Vagina (tissue), 2 donors: ENCODE measurements at regions not wholly inside any gene's neighbourhood (a gene's known extent, or its start where the extent isn't known, plus 50 kb on each side); places are given as distances from the start of the nearest gene placed in this dataset.

ENCODE experiments used
- DNase-seq, 2 donors: peaks; one replicate each; pipeline ENCODE4 v3.0.0-alpha.2; 2017; ENCODE audit errors: extremely low spot score in 2 of 2
- H3K27ac ChIP-seq: fragments of 200-600 bp; sonication (generic); one replicate; pipeline ENCODE4 v1.5.1; 2019
- H3K27me3 ChIP-seq: fragments of 200-600 bp; sonication (generic); one replicate; pipeline ENCODE4 v1.5.1; 2019
- H3K36me3 ChIP-seq, 2 donors: fragments of 200-600 bp; sonication (generic); one replicate each; pipeline ENCODE4 v1.5.1; 2017 to 2019
- H3K4me1 ChIP-seq: fragments of 200-600 bp; sonication (generic); one replicate; pipeline ENCODE4 v1.5.1; 2019
- H3K4me3 ChIP-seq, 2 donors: fragments of 200-600 bp; sonication (generic); 1 replicate in 1 of 2; 2 replicates in 1 of 2; pipeline ENCODE4 v1.5.1; 2016 to 2019
- H3K9me3 ChIP-seq: fragments of 200-600 bp; sonication (generic); one replicate; pipeline ENCODE4 v1.5.1; 2019
- POLR2A ChIP-seq, 2 donors: fragments of 450-650 bp; IDR thresholded peaks; one replicate each; pipeline ENCODE4 v1.6.1; 2017; ENCODE audit warnings: antibody characterized with exemption in 2 of 2, mild to moderate bottlenecking in 2 of 2, moderate library complexity in 2 of 2
- POLR2AphosphoS5 ChIP-seq, 2 donors: sonication (generic); formaldehyde crosslinking; IDR thresholded peaks; one replicate each; pipeline ENCODE4 v1.9.0; 2017; ENCODE audit warnings: antibody characterized with exemption in 2 of 2, mild to moderate bottlenecking in 2 of 2, low read depth in 1 of 2; ENCODE audit not compliant: insufficient read depth in 1 of 2
- intact Hi-C: fragments of 100-400 bp; cut with DNase I; formaldehyde crosslinking; loops from one replicate; pipeline ENCODE4 v1.15.1; 2023
- TF ChIP-seq, protein P1 (sequence below), 3 experiments: fragments of 450-650 bp in 2 of 3; fragments of 200-600 bp in 1 of 3; sonication (generic) in 1 of 3; IDR thresholded peaks; one replicate each; pipeline ENCODE4 v1.5.1; 2017 to 2019; ENCODE audit warnings: antibody characterized with exemption in 3 of 3, mild to moderate bottlenecking in 2 of 3, moderate library complexity in 2 of 3

DNA sequence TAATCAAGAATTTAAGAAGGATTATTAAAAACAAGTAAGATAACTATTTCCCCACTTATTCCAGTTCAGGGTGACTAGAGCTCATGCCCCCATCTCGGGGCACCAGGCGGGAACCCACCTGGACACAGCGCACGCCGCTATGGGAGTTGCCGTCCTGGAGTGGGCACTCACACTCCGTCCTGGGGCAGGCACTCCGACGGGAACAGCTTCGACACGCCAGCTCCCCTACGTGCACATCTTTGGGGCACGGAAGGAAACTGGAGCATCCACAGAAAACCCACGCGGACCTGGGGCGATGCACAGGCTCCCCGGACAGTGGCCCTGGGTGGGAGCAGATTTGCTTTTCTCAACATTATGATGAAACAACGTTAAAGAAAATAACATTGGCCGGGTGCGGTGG is 52.0 kb upstream of the GATA5 start:
- H3K4me3 ChIP-seq: no peak overlapping the region
- H3K9me3 ChIP-seq: no peaks in the 10 kb centered on the region
- TF ChIP-seq POLR2AphosphoS5 (IDR thresholded peaks at IDR 0.05; ENCODE audit: insufficient read depth in 1 of 2, low read depth in 1 of 2): no peak
- no peak for TF ChIP-seq POLR2A (IDR thresholded peaks at IDR 0.05)
- TF ChIP-seq, protein P1, sequence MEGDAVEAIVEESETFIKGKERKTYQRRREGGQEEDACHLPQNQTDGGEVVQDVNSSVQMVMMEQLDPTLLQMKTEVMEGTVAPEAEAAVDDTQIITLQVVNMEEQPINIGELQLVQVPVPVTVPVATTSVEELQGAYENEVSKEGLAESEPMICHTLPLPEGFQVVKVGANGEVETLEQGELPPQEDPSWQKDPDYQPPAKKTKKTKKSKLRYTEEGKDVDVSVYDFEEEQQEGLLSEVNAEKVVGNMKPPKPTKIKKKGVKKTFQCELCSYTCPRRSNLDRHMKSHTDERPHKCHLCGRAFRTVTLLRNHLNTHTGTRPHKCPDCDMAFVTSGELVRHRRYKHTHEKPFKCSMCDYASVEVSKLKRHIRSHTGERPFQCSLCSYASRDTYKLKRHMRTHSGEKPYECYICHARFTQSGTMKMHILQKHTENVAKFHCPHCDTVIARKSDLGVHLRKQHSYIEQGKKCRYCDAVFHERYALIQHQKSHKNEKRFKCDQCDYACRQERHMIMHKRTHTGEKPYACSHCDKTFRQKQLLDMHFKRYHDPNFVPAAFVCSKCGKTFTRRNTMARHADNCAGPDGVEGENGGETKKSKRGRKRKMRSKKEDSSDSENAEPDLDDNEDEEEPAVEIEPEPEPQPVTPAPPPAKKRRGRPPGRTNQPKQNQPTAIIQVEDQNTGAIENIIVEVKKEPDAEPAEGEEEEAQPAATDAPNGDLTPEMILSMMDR (IDR thresholded peaks at IDR 0.05): no peak
- no peaks in the 10 kb centered on the region for H3K27me3 ChIP-seq
- intact Hi-C loops: no loop called here
- no peak for DNase-seq
- H3K36me3 ChIP-seq: no peaks in the 10 kb centered on the region
- no peaks in the 10 kb centered on the region for H3K4me1 ChIP-seq
- H3K27ac ChIP-seq: no peak overlapping the region

DNA sequence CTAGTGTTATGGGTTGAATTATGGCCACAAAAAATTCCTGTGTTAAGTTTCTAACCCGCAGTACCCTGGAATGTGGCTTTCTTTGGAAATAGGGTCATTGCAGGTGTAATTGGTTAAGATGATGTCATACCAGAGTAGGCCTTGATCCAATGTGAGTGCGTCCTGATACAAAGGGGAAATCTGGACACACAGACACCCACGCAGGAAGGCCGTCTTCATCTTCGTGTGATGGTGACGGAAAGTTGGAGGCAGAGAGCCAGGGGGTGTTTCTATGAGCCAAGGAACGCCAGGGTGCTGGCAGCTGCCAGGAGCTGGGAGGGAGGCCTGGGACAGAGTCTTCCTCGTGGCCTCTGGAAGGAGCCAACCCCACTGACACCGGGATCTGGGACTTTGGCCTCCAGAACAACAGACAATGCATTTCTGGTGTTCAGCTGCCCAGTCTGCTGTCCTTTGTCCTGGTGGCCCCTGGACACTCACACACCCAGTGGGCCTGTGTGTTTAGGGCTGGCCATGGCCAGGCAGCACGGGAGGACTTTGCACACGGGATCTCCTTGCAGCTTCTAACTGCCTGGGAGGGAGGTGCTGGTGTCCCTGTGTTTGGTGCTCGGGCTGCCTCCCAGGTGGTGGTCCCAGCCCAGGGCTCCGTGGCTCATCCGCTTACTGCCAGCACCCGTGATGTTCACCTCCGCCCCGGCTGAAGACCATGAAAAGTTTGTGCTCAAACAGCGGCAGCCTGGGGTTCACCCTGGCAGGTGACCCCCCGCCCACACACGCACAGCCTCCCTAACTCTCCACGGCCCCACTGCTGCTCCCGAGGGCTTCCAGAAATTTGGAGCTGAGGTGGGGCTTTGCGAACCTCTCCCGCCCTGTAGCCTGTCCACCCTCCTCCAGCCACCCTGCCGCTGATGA is 53.4 kb upstream of the GATA5 start:
- DNase-seq: no peak
- Histone ChIP-seq H3K9me3 (no peaks in the 10 kb centered on the region), H3K36me3 (no peaks in the 10 kb centered on the region), H3K4me3 (no peak overlapping the region), H3K27ac (no peak overlapping the region), H3K4me1 (no peaks in the 10 kb centered on the region), H3K27me3 (no peaks in the 10 kb centered on the region)
- TF ChIP-seq, protein P1 (IDR thresholded peaks at IDR 0.05): no peak
- TF ChIP-seq POLR2A (IDR thresholded peaks at IDR 0.05) (no peak), POLR2AphosphoS5 (IDR thresholded peaks at IDR 0.05; ENCODE audit: insufficient read depth in 1 of 2, low read depth in 1 of 2) (no peak)
- intact Hi-C loops: no loop called here

DNA sequence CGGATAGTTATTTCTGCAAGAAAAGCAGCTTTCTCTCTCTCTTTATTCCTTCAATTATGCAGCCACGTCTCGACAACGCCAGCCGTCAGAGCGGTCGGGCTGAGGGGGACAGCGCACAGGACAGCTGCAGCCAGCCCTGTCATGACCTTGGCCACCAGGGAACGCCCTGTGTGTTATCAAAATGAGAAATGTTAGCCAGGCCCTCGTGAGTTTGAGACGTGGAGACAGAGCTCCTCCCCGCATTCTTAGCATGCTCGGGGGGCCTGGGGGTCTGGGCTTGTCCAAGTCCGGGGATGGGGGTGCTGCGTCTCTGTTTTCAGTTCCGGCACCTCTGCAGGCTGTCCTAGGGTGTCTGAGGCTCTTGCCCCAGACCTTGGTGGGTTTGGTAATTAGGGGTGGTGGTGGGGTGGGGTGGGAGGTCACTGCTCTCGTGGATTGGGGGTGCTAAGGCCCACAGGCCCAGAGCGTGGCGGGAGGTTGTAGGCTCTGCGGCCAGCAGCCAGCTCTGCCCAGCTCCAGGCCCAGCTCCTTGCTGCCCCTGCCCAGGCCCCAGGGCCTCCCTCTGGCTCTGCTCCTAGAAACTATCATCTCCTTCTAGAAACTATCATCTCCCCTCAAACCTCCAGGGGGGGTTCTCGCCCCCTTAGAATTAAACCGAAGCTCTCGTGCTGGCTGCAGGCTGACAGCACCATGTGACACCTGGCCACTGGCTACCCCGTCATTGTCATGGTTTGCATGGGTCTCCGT is 54.3 kb upstream of the GATA5 start:
- Histone ChIP-seq H3K36me3 (no peaks in the 10 kb centered on the region), H3K27me3 (no peaks in the 10 kb centered on the region), H3K9me3 (no peaks in the 10 kb centered on the region), H3K4me3 (no peak overlapping the region), H3K4me1 (no peaks in the 10 kb centered on the region), H3K27ac (no peak overlapping the region)
- DNase-seq: no peak
- intact Hi-C loops: no loop called here
- TF ChIP-seq POLR2AphosphoS5 (IDR thresholded peaks at IDR 0.05; ENCODE audit: insufficient read depth in 1 of 2, low read depth in 1 of 2): no peak
- TF ChIP-seq, protein P1 (IDR thresholded peaks at IDR 0.05): no peak
- TF ChIP-seq POLR2A (IDR thresholded peaks at IDR 0.05): no peak

DNA sequence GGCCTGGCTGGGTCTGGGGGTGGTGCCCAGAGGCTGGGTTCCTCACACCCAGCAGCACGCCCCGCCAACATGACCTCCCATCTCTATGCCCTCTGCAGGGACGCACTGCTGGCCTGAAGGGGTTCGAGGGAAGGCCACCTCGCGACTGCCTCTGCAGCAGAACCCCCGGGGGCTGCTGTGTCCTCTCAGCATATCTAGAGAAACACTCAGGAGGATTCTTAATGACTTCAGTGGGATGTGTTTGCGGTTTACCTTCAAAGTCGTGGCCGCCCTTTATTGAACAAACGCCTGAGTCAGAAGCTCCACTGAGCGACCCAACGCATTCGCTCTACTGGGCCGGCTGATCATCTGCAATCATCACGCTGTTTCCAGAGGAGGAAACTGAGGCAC is 54.8 kb upstream of the GATA5 start:
- no peaks in the 10 kb centered on the region for H3K4me1 ChIP-seq
- intact Hi-C loops: no loop called here
- H3K27me3 ChIP-seq: no peaks in the 10 kb centered on the region
- DNase-seq: no peak
- H3K9me3 ChIP-seq: no peaks in the 10 kb centered on the region
- H3K27ac ChIP-seq: no peak overlapping the region
- H3K4me3 ChIP-seq: no peak overlapping the region
- no peaks in the 10 kb centered on the region for H3K36me3 ChIP-seq
- TF ChIP-seq, protein P1 (IDR thresholded peaks at IDR 0.05): no peak
- TF ChIP-seq POLR2A (IDR thresholded peaks at IDR 0.05) (no peak), POLR2AphosphoS5 (IDR thresholded peaks at IDR 0.05; ENCODE audit: insufficient read depth in 1 of 2, low read depth in 1 of 2) (no peak)
